IMR-90 (cell line): ENCODE measurements at regions not wholly inside any gene's neighbourhood (a gene's known extent, or its start where the extent isn't known, plus 50 kb on each side); places are given as distances from the start of the nearest gene placed in this dataset.

Experiments used
- ATAC-seq: fragments of 200-7000 bp; cut with Tn5 transposase; 2 replicates; pipeline ENCODE4 v1.9.1; 2020; ENCODE audit warnings: low read depth, mild to moderate bottlenecking, moderate library complexity
- BruUV-seq: library from RNA; stranded (reverse); fragments of 400-500 nt; replicated peaks from 2 replicates; lab custom pipeline; 2021; lab: Mats Ljungman, UMichigan
- CTCF ChIA-PET: fragments of 300-600 bp; formaldehyde crosslinking; extraction: SDS; loops from one replicate; lab custom pipeline; 2021; ENCODE audit warnings: antibody characterized with exemption; lab: Yijun Ruan, JAX
- POLR2A ChIA-PET: fragments of 300-600 bp; sonication (Branson Sonifier 250); formaldehyde crosslinking; loops from one replicate; lab custom pipeline; 2022; ENCODE audit warnings: antibody characterized with exemption; ENCODE audit not compliant: unreplicated experiment; lab: Charles Lee
- DNase-seq: peaks from one replicate; pipeline ENCODE4 v3.0.0; 2013
- H2AFZ ChIP-seq: replicated peaks from 2 replicates; pipeline ENCODE3; 2013; ENCODE audit warnings: low read length, mild to moderate bottlenecking; ENCODE audit not compliant: poor library complexity
- H2AK5ac ChIP-seq: 2 replicates; pipeline ENCODE4 v1.6.1; 2013; ENCODE audit warnings: low read depth, low read length, inconsistent platforms
- H2AK9ac ChIP-seq: replicated peaks from 2 replicates; pipeline ENCODE3; 2013; ENCODE audit warnings: mild to moderate bottlenecking, low read depth, low read length, moderate library complexity; ENCODE audit not compliant: poor library complexity
- H2BK120ac ChIP-seq: 2 replicates; pipeline ENCODE4 v1.6.1; 2013; ENCODE audit warnings: low read depth, low read length, inconsistent platforms
- H2BK15ac ChIP-seq: 3 replicates; pipeline ENCODE4 v1.6.1; 2013; ENCODE audit warnings: low read depth, low read length, inconsistent platforms
- H2BK20ac ChIP-seq: 2 replicates; pipeline ENCODE4 v1.6.1; 2013; ENCODE audit warnings: low read depth, mild to moderate bottlenecking, inconsistent platforms, low read length, moderate library complexity
- H2BK5ac ChIP-seq: 2 replicates; pipeline ENCODE4 v1.6.1; 2013; ENCODE audit warnings: mild to moderate bottlenecking, low read depth, low read length, inconsistent platforms; ENCODE audit not compliant: poor library complexity, severe bottlenecking
- H3K14ac ChIP-seq: replicated peaks from 2 replicates; pipeline ENCODE4 v1.6.1; 2013; ENCODE audit warnings: low read depth, low read length, inconsistent platforms
- H3K18ac ChIP-seq: 2 replicates; pipeline ENCODE4 v1.6.1; 2013; ENCODE audit warnings: low read depth, low read length, control low read depth
- H3K23ac ChIP-seq: 2 replicates; pipeline ENCODE4 v1.6.1; 2013; ENCODE audit warnings: low read depth, low read length, inconsistent platforms
- H3K27ac ChIP-seq: 2 replicates; pipeline ENCODE4 v1.5.1; 2013; ENCODE audit warnings: mild to moderate bottlenecking, control low read depth, low read length; ENCODE audit not compliant: insufficient read depth
- H3K27me3 ChIP-seq: 2 replicates; pipeline ENCODE4 v1.6.1; 2013; ENCODE audit warnings: low read length; ENCODE audit not compliant: control insufficient read depth, insufficient read depth
- H3K36me3 ChIP-seq: 2 replicates; pipeline ENCODE4 v1.6.1; 2013; ENCODE audit warnings: low read length, mixed read lengths; ENCODE audit not compliant: control insufficient read depth, insufficient read depth
- H3K4ac ChIP-seq: 2 replicates; pipeline ENCODE4 v1.6.1; 2013; ENCODE audit warnings: low read depth, low read length, inconsistent platforms
- H3K4me1 ChIP-seq: 2 replicates; pipeline ENCODE4 v1.6.1; 2013; ENCODE audit warnings: low read length, mixed read lengths; ENCODE audit not compliant: control insufficient read depth, insufficient read depth
- H3K4me2 ChIP-seq: 2 replicates; pipeline ENCODE4 v1.6.1; 2013; ENCODE audit warnings: low read depth, mild to moderate bottlenecking, control low read depth, low read length, moderate library complexity
- H3K4me3 ChIP-seq: 2 replicates; pipeline ENCODE4 v1.5.1; 2013; ENCODE audit warnings: low read depth, mild to moderate bottlenecking, control low read depth, low read length, moderate library complexity; ENCODE audit not compliant: insufficient read depth
- H3K56ac ChIP-seq: 2 replicates; pipeline ENCODE4 v1.6.1; 2013; ENCODE audit warnings: low read length, inconsistent platforms; ENCODE audit not compliant: insufficient read depth; ENCODE audit errors: extremely low read depth
- H3K79me1 ChIP-seq, 2 experiments: 2 replicates each; pipeline ENCODE4 v1.6.1; 2013; ENCODE audit warnings: low read length in 2 of 2, inconsistent platforms in 1 of 2, low read depth in 1 of 2
- H3K9ac ChIP-seq: 2 replicates; pipeline ENCODE4 v1.6.1; 2013; ENCODE audit warnings: low read depth, low read length, control low read depth
- H3K9me1 ChIP-seq: 2 replicates; pipeline ENCODE4 v1.6.1; 2013; ENCODE audit warnings: low read length, inconsistent platforms; ENCODE audit not compliant: insufficient read depth
- H3K9me3 ChIP-seq: 2 replicates; pipeline ENCODE4 v1.6.1; 2013; ENCODE audit warnings: low read length; ENCODE audit not compliant: control insufficient read depth, insufficient read depth
- H4K20me1 ChIP-seq: 2 replicates; pipeline ENCODE4 v1.6.1; 2013; ENCODE audit warnings: low read length, inconsistent platforms; ENCODE audit not compliant: insufficient read depth
- H4K5ac ChIP-seq: 2 replicates; pipeline ENCODE4 v1.6.1; 2013; ENCODE audit warnings: mild to moderate bottlenecking, low read depth, low read length, control low read depth
- H4K8ac ChIP-seq, 2 experiments: 2 replicates each; pipeline ENCODE4 v1.6.1; 2013; ENCODE audit warnings: low read depth in 2 of 2, low read length in 2 of 2, control low read depth in 1 of 2, inconsistent platforms in 1 of 2
- H4K91ac ChIP-seq: 2 replicates; pipeline ENCODE4 v1.6.1; 2013; ENCODE audit warnings: low read depth, low read length, inconsistent platforms; ENCODE audit not compliant: insufficient read depth
- MXI1 ChIP-seq: IDR thresholded peaks from 2 replicates; pipeline ENCODE4 v1.6.1; 2012; ENCODE audit warnings: low read depth, mild to moderate bottlenecking, low read length, moderate library complexity, borderline replicate concordance
- POLR2A ChIP-seq: IDR thresholded peaks from 2 replicates; pipeline ENCODE4 v1.6.1; 2012; ENCODE audit warnings: mild to moderate bottlenecking, low read depth, low read length
- RFX5 ChIP-seq: IDR thresholded peaks from 2 replicates; pipeline ENCODE4 v1.8.0; 2012; ENCODE audit warnings: low read depth, mild to moderate bottlenecking, low read length, moderate library complexity
- WGBS, 2 experiments: methylation state at CpG; one replicate each; pipeline versions ENCODE4 v1.1.5 to v1.1.7; 2013; ENCODE audit warnings: missing lambda C conversion rate in 2 of 2; ENCODE audit not compliant: insufficient read length in 1 of 2; ENCODE audit errors: extremely low coverage in 2 of 2; 5-methylcytosine and 5-hydroxymethylcytosine counted together
- dilution Hi-C: fragments of 300-500 bp; cut with HindIII; formaldehyde crosslinking; loops from one replicate; pipeline ENCODE4 v1.14.3; 2018; ENCODE audit warnings: low sequenced_read_pairs; ENCODE audit not compliant: unreplicated experiment
- in situ Hi-C: fragments of 300-500 bp; cut with MboI; formaldehyde crosslinking; loops from 3 replicates; pipeline ENCODE4 v1.14.3; 2019; ENCODE audit warnings: low sequenced_read_pairs, inconsistent platforms, mixed read lengths
- intact Hi-C: fragments of 100-400 bp; cut with micrococcal nuclease; formaldehyde crosslinking; loops from 2 replicates; pipeline ENCODE4 v1.10.0; 2022
- TF ChIP-seq, protein P1 (sequence below): conservative IDR thresholded peaks from 2 replicates; pipeline ENCODE4 v1.5.1; 2012; ENCODE audit warnings: mild to moderate bottlenecking, low read depth, low read length, improper control_type of control experiment
- TF ChIP-seq, protein P2 (sequence below): fragments of 150-350 bp; IDR thresholded peaks from 2 replicates; pipeline ENCODE4 v1.6.1; 2017; ENCODE audit warnings: mild to moderate bottlenecking, antibody characterized with exemption, low read length, low read depth
- TF ChIP-seq, protein P3 (sequence below): fragments of 150-350 bp; IDR thresholded peaks from 2 replicates; pipeline ENCODE4 v1.6.1; 2016; ENCODE audit warnings: low read depth, mild to moderate bottlenecking, low read length, moderate library complexity, borderline replicate concordance

DNA sequence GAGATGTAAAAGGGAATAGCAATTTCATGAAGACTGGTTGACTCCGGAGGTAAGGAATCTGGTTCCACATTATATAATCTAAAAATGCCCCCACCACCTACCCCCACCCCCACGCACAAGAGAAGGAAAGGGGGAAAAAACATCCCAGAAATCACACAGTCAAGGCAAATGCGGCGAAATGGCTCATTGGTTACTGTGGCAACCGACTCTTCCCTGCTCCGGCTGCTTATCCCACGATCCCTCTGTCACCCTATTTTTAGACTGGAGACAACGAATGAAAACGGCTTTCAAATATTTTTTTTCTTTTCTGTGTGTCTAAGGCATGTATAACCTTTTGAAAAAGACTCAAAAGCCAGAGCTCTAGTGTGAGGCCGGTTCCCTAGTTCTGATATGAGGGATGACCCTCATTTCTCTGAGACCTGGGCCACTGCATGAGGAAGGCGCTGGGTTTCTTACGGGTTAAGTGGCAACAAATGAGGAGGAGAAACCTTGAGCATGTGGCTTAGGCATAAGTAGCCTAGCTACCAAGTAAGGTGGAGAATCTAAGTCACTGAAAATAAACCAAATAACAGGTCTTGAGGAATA is 148.3 kb upstream of the GRIN2B start:
- Histone ChIP-seq H2BK5ac (no peak overlapping the region), H3K9ac (no peak overlapping the region), H3K9me3 (peaks cover 12% of the 10 kb centered on the region), H3K27ac (no peak overlapping the region), H4K5ac (no peak overlapping the region), H4K20me1 (no peaks in the 10 kb centered on the region), H3K9me1 (no peaks in the 10 kb centered on the region), H3K36me3 (no peaks in the 10 kb centered on the region), H3K27me3 (no peaks in the 10 kb centered on the region), H2BK120ac (no peak overlapping the region), H3K4ac (no peak overlapping the region), H4K8ac (no peak overlapping the region), H3K14ac (no peak overlapping the region), H4K91ac (no peak overlapping the region), H3K56ac (no peak overlapping the region), H2BK20ac (no peak overlapping the region), H2AK5ac (no peak overlapping the region), H3K4me1 (no peaks in the 10 kb centered on the region), H3K4me3 (no peak overlapping the region), H2BK15ac (no peak overlapping the region), H2AFZ (no peak overlapping the region), H3K23ac (no peak overlapping the region), H2AK9ac (no peak overlapping the region), H3K18ac (no peak overlapping the region), H3K4me2 (no peak overlapping the region), H3K79me1 (no peaks in the 10 kb centered on the region)
- intact Hi-C loops: no loop called here
- 80% methylated on average over 1 of the region's 12 CpGs; no CpG with 5 or more reads in 1 of the 2 experiments for WGBS, 2 experiments
- TF ChIP-seq, protein P1, sequence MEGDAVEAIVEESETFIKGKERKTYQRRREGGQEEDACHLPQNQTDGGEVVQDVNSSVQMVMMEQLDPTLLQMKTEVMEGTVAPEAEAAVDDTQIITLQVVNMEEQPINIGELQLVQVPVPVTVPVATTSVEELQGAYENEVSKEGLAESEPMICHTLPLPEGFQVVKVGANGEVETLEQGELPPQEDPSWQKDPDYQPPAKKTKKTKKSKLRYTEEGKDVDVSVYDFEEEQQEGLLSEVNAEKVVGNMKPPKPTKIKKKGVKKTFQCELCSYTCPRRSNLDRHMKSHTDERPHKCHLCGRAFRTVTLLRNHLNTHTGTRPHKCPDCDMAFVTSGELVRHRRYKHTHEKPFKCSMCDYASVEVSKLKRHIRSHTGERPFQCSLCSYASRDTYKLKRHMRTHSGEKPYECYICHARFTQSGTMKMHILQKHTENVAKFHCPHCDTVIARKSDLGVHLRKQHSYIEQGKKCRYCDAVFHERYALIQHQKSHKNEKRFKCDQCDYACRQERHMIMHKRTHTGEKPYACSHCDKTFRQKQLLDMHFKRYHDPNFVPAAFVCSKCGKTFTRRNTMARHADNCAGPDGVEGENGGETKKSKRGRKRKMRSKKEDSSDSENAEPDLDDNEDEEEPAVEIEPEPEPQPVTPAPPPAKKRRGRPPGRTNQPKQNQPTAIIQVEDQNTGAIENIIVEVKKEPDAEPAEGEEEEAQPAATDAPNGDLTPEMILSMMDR: no peak
- TF ChIP-seq POLR2A: no peak
- TF ChIP-seq RFX5: no peak
- TF ChIP-seq, protein P2, sequence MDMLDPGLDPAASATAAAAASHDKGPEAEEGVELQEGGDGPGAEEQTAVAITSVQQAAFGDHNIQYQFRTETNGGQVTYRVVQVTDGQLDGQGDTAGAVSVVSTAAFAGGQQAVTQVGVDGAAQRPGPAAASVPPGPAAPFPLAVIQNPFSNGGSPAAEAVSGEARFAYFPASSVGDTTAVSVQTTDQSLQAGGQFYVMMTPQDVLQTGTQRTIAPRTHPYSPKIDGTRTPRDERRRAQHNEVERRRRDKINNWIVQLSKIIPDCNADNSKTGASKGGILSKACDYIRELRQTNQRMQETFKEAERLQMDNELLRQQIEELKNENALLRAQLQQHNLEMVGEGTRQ: no peak
- TF ChIP-seq, protein P3, sequence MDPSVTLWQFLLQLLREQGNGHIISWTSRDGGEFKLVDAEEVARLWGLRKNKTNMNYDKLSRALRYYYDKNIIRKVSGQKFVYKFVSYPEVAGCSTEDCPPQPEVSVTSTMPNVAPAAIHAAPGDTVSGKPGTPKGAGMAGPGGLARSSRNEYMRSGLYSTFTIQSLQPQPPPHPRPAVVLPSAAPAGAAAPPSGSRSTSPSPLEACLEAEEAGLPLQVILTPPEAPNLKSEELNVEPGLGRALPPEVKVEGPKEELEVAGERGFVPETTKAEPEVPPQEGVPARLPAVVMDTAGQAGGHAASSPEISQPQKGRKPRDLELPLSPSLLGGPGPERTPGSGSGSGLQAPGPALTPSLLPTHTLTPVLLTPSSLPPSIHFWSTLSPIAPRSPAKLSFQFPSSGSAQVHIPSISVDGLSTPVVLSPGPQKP: no peak
- no peak for TF ChIP-seq MXI1
- BruUV-seq: no TSS peak
- in situ Hi-C loops: no loop called here
- POLR2A ChIA-PET: no interaction called here
- dilution Hi-C loops: no loop called here
- ATAC-seq (no peak), DNase-seq (no peak)
- CTCF ChIA-PET: no interaction called here
